Prostate gland (tissue), 2 donors: ENCODE measurements at regions not wholly inside any gene's neighbourhood (a gene's known extent, or its start where the extent isn't known, plus 50 kb on each side); places are given as distances from the start of the nearest gene placed in this dataset.

Source experiments
- CTCF ChIP-seq, 4 experiments: fragments of 200-600 bp in 2 of 4; fragments of 450-650 bp in 2 of 4; sonication (generic) in 2 of 4; IDR thresholded peaks; 1 replicate in 3 of 4; 2 replicates in 1 of 4; pipeline ENCODE4 v1.5.1; 2016 to 2019; ENCODE audit warnings: antibody characterized with exemption in 4 of 4, mild to moderate bottlenecking in 2 of 4, moderate library complexity in 2 of 4
- POLR2AphosphoS5 ChIP-seq: sonication (generic); formaldehyde crosslinking; IDR thresholded peaks from one replicate; pipeline ENCODE4 v1.6.1; 2017; ENCODE audit warnings: antibody characterized with exemption

GRCh38 chr2:126600742-126601141 lies 55.2 kb upstream of the GYPC start:
- TF ChIP-seq CTCF (IDR thresholded peaks at IDR 0.05) (no peak), POLR2AphosphoS5 (no peak)
